Panc1 (cell line): ENCODE measurements at regions not wholly inside any gene's neighbourhood (a gene's known extent, or its start where the extent isn't known, plus 50 kb on each side); places are given as distances from the start of the nearest gene placed in this dataset.

Experiments
- CTCF ChIP-seq: fragments of 450-650 bp; IDR thresholded peaks from 2 replicates; pipeline ENCODE4 v1.5.1; 2017; ENCODE audit warnings: mild to moderate bottlenecking
- POLR2AphosphoS5 ChIP-seq: IDR thresholded peaks from 2 replicates; pipeline ENCODE4 v1.6.1; 2012; ENCODE audit warnings: mild to moderate bottlenecking, low read depth, low read length, moderate library complexity
- REST ChIP-seq, 2 experiments: IDR thresholded peaks; 2 replicates each; pipeline ENCODE4 v1.6.1; 2011 to 2012; ENCODE audit warnings: low read depth in 2 of 2, control low read depth in 1 of 2, low read length in 1 of 2, mild to moderate bottlenecking in 1 of 2, moderate library complexity in 1 of 2; ENCODE audit not compliant: insufficient read depth in 1 of 2
- TCF7L2 ChIP-seq: IDR thresholded peaks from 2 replicates; pipeline ENCODE4 v1.6.1; 2011; ENCODE audit warnings: mild to moderate bottlenecking, low read depth, low read length, inconsistent platforms

DNA sequence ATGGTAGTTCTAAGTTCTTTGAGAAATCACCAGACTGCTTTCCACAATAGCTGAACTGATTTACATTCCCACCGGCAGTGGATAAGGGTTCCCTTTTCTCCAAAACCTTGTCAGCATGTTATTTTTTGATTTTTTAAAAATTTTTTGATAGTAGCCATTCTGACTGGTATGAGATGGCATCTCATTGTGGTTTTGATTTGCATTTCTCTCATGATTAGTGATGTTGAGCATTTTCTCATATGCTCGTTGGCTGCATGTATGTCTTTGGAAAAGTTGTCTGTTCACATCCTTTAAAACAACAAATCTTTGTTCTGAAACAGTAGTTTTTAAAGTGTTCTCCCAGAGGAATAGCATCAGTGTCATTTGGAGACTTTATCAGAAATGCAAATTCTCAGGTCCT lies 77.5 kb upstream of the POMP start:
- TF ChIP-seq CTCF, result no peak
- TF ChIP-seq POLR2AphosphoS5, result no peak
- TF ChIP-seq REST (IDR thresholded peaks at IDR 0.05; ENCODE audit: insufficient read depth in 1 of 2, low read depth in 2 of 2, low read length in 1 of 2), result no peak
- no peak for TF ChIP-seq TCF7L2
